Transverse colon (tissue), 4 donors: ENCODE measurements at regions not wholly inside any gene's neighbourhood (a gene's known extent, or its start where the extent isn't known, plus 50 kb on each side); places are given as distances from the start of the nearest gene placed in this dataset.

Experiments used
- DNase-seq: peaks from one replicate; pipeline ENCODE4 v3.0.0-alpha.2; 2019
- H3K27ac ChIP-seq, 4 donors: fragments of 200-600 bp; sonication (generic); 2 replicates each; pipeline ENCODE4 v1.5.1; 2016 to 2018; ENCODE audit warnings: inconsistent platforms in 4 of 4
- H3K27me3 ChIP-seq: fragments of 200-600 bp; sonication (generic); 2 replicates; pipeline ENCODE4 v1.5.1; 2017; ENCODE audit warnings: inconsistent platforms
- H3K36me3 ChIP-seq, 4 donors: fragments of 200-600 bp; sonication (generic); 2 replicates each; pipeline ENCODE4 v1.5.1; 2017 to 2019; ENCODE audit warnings: inconsistent platforms in 4 of 4
- H3K4me1 ChIP-seq, 4 donors: fragments of 200-600 bp; sonication (generic); 2 replicates each; pipeline ENCODE4 v1.5.1; 2017 to 2020; ENCODE audit warnings: inconsistent platforms in 4 of 4
- H3K4me3 ChIP-seq, 4 donors: fragments of 200-600 bp; sonication (generic); 1 replicate in 1 of 4; 2 replicates in 3 of 4; pipeline versions ENCODE4 v1.5.1 to v1.6.1; 2017 to 2019; ENCODE audit warnings: inconsistent platforms in 4 of 4
- H3K9me3 ChIP-seq, 2 donors: fragments of 200-600 bp; sonication (generic); 2 replicates each; pipeline ENCODE4 v1.5.1; 2017 to 2019; ENCODE audit warnings: inconsistent platforms in 2 of 2
- CTCF ChIP-seq, 5 experiments: fragments of 200-600 bp in 3 of 5; fragments of 450-650 bp in 2 of 5; sonication (generic) in 3 of 5; IDR thresholded peaks; 1 replicate in 2 of 5; 2 replicates in 3 of 5; pipeline ENCODE4 v1.5.1; 2016 to 2017; ENCODE audit warnings: antibody characterized with exemption in 5 of 5, inconsistent platforms in 3 of 5, mild to moderate bottlenecking in 2 of 5, moderate library complexity in 1 of 5
- EP300 ChIP-seq: sonication (generic); formaldehyde crosslinking; IDR thresholded peaks from one replicate; pipeline ENCODE4 v1.6.1; 2017; ENCODE audit warnings: antibody characterized with exemption, low read depth
- POLR2A ChIP-seq: fragments of 450-650 bp; IDR thresholded peaks from one replicate; pipeline ENCODE4 v1.6.1; 2016; ENCODE audit warnings: antibody characterized with exemption, mild to moderate bottlenecking, moderate library complexity
- POLR2AphosphoS5 ChIP-seq, 3 donors: sonication (generic); formaldehyde crosslinking; IDR thresholded peaks; one replicate each; pipeline ENCODE4 v1.6.1; 2016; ENCODE audit warnings: antibody characterized with exemption in 3 of 3
- WGBS, 2 donors: methylation state at CpG; one replicate each; pipeline ENCODE4 v1.1.5; 2018; ENCODE audit warnings: low coverage in 1 of 2; 5-methylcytosine and 5-hydroxymethylcytosine counted together
- in situ Hi-C, 4 donors: fragments of 200-750 bp; cut with MboI; loops; one replicate each; pipeline versions ENCODE4 v1.15.0 to v1.15.1; 2017; ENCODE audit warnings: low sequenced_read_pairs in 3 of 4, low pct_ligation_motif_present in 1 of 4, low pct_unique_long_range_greater_than_20kb in 1 of 4
- intact Hi-C: fragments of 100-400 bp; cut with DNase I; formaldehyde crosslinking; loops from one replicate; pipeline ENCODE4 v1.15.1; 2023; ENCODE audit warnings: low total_unique reads

GRCh38 chr11:25198704-25199103, 701.9 kb downstream of the LUZP2 start:
- Histone ChIP-seq H3K4me1 (no peaks in the 10 kb centered on the region), H3K27ac (no peak overlapping the region), H3K9me3 (peaks cover 0 to 5% of the 10 kb centered on the region in 2 donors), H3K27me3 (no peaks in the 10 kb centered on the region), H3K36me3 (no peaks in the 10 kb centered on the region), H3K4me3 (no peak overlapping the region)
- intact Hi-C loops (no loop called here), in situ Hi-C loops (no loop called here)
- TF ChIP-seq CTCF (IDR thresholded peaks at IDR 0.05), result no peak
- no peak for TF ChIP-seq POLR2A
- no peak for TF ChIP-seq EP300
- no peak for TF ChIP-seq POLR2AphosphoS5 (IDR thresholded peaks at IDR 0.05)
- whole genome bisulfite sequencing, 2 donors, result 42 to 59% methylated on average over 2 of the region's 2 CpGs
- no peak for DNase-seq

GRCh38 chr11:25200925-25201324, 704.1 kb downstream of the LUZP2 start:
- Histone ChIP-seq H3K36me3 (no peaks in the 10 kb centered on the region), H3K27ac (no peak overlapping the region), H3K4me3 (no peak overlapping the region), H3K27me3 (no peaks in the 10 kb centered on the region), H3K4me1 (no peaks in the 10 kb centered on the region), H3K9me3 (no peaks in the 10 kb centered on the region)
- in situ Hi-C loops (no loop called here), intact Hi-C loops (no loop called here)
- 54 to 63% methylated on average over 1 of the region's 1 CpG for WGBS, 2 donors
- TF ChIP-seq EP300, result no peak
- TF ChIP-seq POLR2A, result no peak
- TF ChIP-seq POLR2AphosphoS5 (IDR thresholded peaks at IDR 0.05), result no peak
- TF ChIP-seq CTCF (IDR thresholded peaks at IDR 0.05), result no peak
- DNase-seq, result no peak

GRCh38 chr11:25206762-25207161, 709.9 kb downstream of the LUZP2 start:
- no peaks in the 10 kb centered on the region for H3K27me3 ChIP-seq
- H3K4me3 ChIP-seq, result no peak overlapping the region
- no peaks in the 10 kb centered on the region for H3K9me3 ChIP-seq
- DNase-seq, result no peak
- no peak overlapping the region for H3K27ac ChIP-seq
- intact Hi-C loops, result no loop called here
- WGBS, 2 donors, result 76 to 82% methylated on average over 1 of the region's 1 CpG
- TF ChIP-seq EP300 (no peak), CTCF (IDR thresholded peaks at IDR 0.05) (no peak), POLR2A (no peak), POLR2AphosphoS5 (IDR thresholded peaks at IDR 0.05) (no peak)
- H3K36me3 ChIP-seq, result no peaks in the 10 kb centered on the region
- in situ Hi-C loops, result no loop called here
- H3K4me1 ChIP-seq, result no peaks in the 10 kb centered on the region

- TF ChIP-seq POLR2AphosphoS5 (IDR thresholded peaks at IDR 0.05) (no peak), POLR2A (no peak), CTCF (IDR thresholded peaks at IDR 0.05) (no peak), EP300 (no peak)
- H3K27ac ChIP-seq, result no peak overlapping the region
- DNase-seq, result no peak
- no peaks in the 10 kb centered on the region for H3K9me3 ChIP-seq
- 93 to 100% methylated on average over 1 to 3 of the region's 3 CpGs for WGBS, 2 donors
- H3K27me3 ChIP-seq, result no peaks in the 10 kb centered on the region
- intact Hi-C loops (no loop called here), in situ Hi-C loops (no loop called here)
- H3K4me3 ChIP-seq, result no peak overlapping the region
- no peaks in the 10 kb centered on the region for H3K4me1 ChIP-seq
- H3K36me3 ChIP-seq, result no peaks in the 10 kb centered on the region
Measured at GRCh38 chr11:25211635-25212254, 714.9 kb downstream of the LUZP2 start.
